Ishikawa (cell line): ENCODE measurements at regions not wholly inside any gene's neighbourhood (a gene's known extent, or its start where the extent isn't known, plus 50 kb on each side); places are given as distances from the start of the nearest gene placed in this dataset.

ENCODE experiments used
- CEBPB ChIP-seq: IDR thresholded peaks from 2 replicates; pipeline ENCODE4 v1.6.1; 2012
- CREB1 ChIP-seq: IDR thresholded peaks from 2 replicates; pipeline ENCODE4 v1.6.1; 2012; ENCODE audit warnings: low read depth
- EGR1 ChIP-seq: IDR thresholded peaks from 2 replicates; pipeline ENCODE4 v1.6.1; 2012
- EP300 ChIP-seq: IDR thresholded peaks from 2 replicates; pipeline ENCODE4 v1.6.1; 2012; ENCODE audit warnings: borderline replicate concordance
- RAD21 ChIP-seq: IDR thresholded peaks from 2 replicates; pipeline ENCODE4 v1.6.1; 2012; ENCODE audit warnings: low read depth
- TAF1 ChIP-seq: IDR thresholded peaks from 2 replicates; pipeline ENCODE4 v1.6.1; 2012; ENCODE audit warnings: low read depth, mild to moderate bottlenecking
- TCF12 ChIP-seq: IDR thresholded peaks from 2 replicates; pipeline ENCODE4 v1.6.1; 2012; ENCODE audit warnings: low read depth
- YY1 ChIP-seq: IDR thresholded peaks from 2 replicates; pipeline ENCODE4 v1.6.1; 2012; ENCODE audit warnings: low read depth
- ZBTB7A ChIP-seq: IDR thresholded peaks from 2 replicates; pipeline ENCODE4 v1.6.1; 2012; ENCODE audit warnings: low read depth
- TF ChIP-seq, protein P1 (sequence below): IDR thresholded peaks from 2 replicates; pipeline ENCODE4 v1.6.1; 2012; ENCODE audit warnings: low read depth, mild to moderate bottlenecking
- TF ChIP-seq, protein P2 (sequence below): IDR thresholded peaks from 2 replicates; pipeline ENCODE4 v1.6.1; 2012
- TF ChIP-seq, protein P3 (sequence below): IDR thresholded peaks from 2 replicates; pipeline ENCODE4 v1.6.1; 2012

DNA sequence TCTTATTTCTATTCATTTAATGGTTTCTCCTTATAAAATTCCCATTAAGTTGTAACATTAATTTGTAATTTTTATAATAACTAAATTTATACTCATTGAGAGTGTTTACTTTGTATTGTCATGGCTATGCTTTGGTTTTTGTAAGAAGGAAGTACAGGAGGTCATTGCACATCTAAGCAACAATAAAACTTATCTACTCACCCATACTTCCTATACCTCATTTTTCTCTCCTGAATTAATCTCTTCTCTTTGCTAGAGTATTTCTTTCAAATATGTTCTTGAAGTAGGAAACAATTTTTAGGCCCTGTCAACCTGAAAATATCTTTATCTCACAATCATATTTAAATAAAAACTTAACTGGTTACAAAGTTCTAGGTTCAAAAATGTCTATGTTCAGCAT lies 95.4 kb upstream of the WDR11 start:
- TF ChIP-seq, protein P1, sequence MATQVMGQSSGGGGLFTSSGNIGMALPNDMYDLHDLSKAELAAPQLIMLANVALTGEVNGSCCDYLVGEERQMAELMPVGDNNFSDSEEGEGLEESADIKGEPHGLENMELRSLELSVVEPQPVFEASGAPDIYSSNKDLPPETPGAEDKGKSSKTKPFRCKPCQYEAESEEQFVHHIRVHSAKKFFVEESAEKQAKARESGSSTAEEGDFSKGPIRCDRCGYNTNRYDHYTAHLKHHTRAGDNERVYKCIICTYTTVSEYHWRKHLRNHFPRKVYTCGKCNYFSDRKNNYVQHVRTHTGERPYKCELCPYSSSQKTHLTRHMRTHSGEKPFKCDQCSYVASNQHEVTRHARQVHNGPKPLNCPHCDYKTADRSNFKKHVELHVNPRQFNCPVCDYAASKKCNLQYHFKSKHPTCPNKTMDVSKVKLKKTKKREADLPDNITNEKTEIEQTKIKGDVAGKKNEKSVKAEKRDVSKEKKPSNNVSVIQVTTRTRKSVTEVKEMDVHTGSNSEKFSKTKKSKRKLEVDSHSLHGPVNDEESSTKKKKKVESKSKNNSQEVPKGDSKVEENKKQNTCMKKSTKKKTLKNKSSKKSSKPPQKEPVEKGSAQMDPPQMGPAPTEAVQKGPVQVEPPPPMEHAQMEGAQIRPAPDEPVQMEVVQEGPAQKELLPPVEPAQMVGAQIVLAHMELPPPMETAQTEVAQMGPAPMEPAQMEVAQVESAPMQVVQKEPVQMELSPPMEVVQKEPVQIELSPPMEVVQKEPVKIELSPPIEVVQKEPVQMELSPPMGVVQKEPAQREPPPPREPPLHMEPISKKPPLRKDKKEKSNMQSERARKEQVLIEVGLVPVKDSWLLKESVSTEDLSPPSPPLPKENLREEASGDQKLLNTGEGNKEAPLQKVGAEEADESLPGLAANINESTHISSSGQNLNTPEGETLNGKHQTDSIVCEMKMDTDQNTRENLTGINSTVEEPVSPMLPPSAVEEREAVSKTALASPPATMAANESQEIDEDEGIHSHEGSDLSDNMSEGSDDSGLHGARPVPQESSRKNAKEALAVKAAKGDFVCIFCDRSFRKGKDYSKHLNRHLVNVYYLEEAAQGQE, result no peak
- TF ChIP-seq TAF1, result no peak
- TF ChIP-seq CEBPB, result no peak
- no peak for TF ChIP-seq EP300
- no peak for TF ChIP-seq ZBTB7A
- TF ChIP-seq, protein P2, sequence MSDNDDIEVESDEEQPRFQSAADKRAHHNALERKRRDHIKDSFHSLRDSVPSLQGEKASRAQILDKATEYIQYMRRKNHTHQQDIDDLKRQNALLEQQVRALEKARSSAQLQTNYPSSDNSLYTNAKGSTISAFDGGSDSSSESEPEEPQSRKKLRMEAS, result no peak
- TF ChIP-seq, protein P3, sequence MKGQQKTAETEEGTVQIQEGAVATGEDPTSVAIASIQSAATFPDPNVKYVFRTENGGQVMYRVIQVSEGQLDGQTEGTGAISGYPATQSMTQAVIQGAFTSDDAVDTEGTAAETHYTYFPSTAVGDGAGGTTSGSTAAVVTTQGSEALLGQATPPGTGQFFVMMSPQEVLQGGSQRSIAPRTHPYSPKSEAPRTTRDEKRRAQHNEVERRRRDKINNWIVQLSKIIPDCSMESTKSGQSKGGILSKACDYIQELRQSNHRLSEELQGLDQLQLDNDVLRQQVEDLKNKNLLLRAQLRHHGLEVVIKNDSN, result no peak
- TF ChIP-seq EGR1, result no peak
- TF ChIP-seq CREB1, result no peak
- TF ChIP-seq TCF12, result no peak
- TF ChIP-seq RAD21, result no peak
- TF ChIP-seq YY1, result no peak
